Kidney (tissue), 13 donors: ENCODE measurements at regions not wholly inside any gene's neighbourhood (a gene's known extent, or its start where the extent isn't known, plus 50 kb on each side); places are given as distances from the start of the nearest gene placed in this dataset.
A peak's percentile ranks its signal among the peaks of the same experiment; 100 is the strongest.
"Not testable (repeated sequence)": the region's sequence is repeated elsewhere in the genome, so short reads cannot be mapped to it uniquely, and the experiment has no call there.

ENCODE experiments used
- DNase-seq, 5 donors: peaks; one replicate each; pipeline ENCODE4 v3.0.0-alpha.2; 2013 to 2020
- FAIRE-seq: peaks from 2 replicates; lab custom pipeline; 2012; peaks lifted over from hg19 to GRCh38; lab: Jason Lieb, UNC
- H3K27ac ChIP-seq, 2 donors: one replicate each; pipeline ENCODE4 v1.7.0; 2013; ENCODE audit warnings: low read depth in 2 of 2, low read length in 2 of 2, inconsistent platforms in 1 of 2
- H3K27me3 ChIP-seq: one replicate; pipeline ENCODE4 v1.7.1; 2013; ENCODE audit warnings: low read length, inconsistent platforms; ENCODE audit not compliant: control insufficient read depth, insufficient read depth
- H3K36me3 ChIP-seq, 3 donors: one replicate each; pipeline versions ENCODE4 v1.7.0 to v1.7.1; 2013; ENCODE audit warnings: low read length in 3 of 3, control low read depth in 1 of 3, inconsistent platforms in 1 of 3; ENCODE audit not compliant: insufficient read depth in 3 of 3, control insufficient read depth in 2 of 3
- H3K4me1 ChIP-seq, 3 donors: one replicate each; pipeline versions ENCODE4 v1.7.0 to v1.7.1; 2013; ENCODE audit warnings: low read length in 3 of 3, inconsistent platforms in 1 of 3, low read depth in 1 of 3; ENCODE audit not compliant: control insufficient read depth in 2 of 3, insufficient read depth in 2 of 3
- H3K4me3 ChIP-seq, 3 donors: one replicate each; pipeline versions ENCODE4 v1.7.0 to v1.8.1; 2013; ENCODE audit warnings: low read length in 3 of 3, control low read depth in 1 of 3, inconsistent platforms in 1 of 3
- H3K9ac ChIP-seq, 3 donors: one replicate each; pipeline versions ENCODE4 v1.7.0 to v1.7.1; 2013; ENCODE audit warnings: low read length in 3 of 3, control low read depth in 1 of 3, inconsistent platforms in 1 of 3
- H3K9me3 ChIP-seq, 3 donors: one replicate each; pipeline versions ENCODE4 v1.7.0 to v1.7.1; 2013; ENCODE audit warnings: low read length in 3 of 3, control low read depth in 1 of 3, inconsistent platforms in 1 of 3; ENCODE audit not compliant: control insufficient read depth in 2 of 3, insufficient read depth in 1 of 3
- intact Hi-C: fragments of 100-400 bp; cut with DNase I; formaldehyde crosslinking; loops from one replicate; pipeline ENCODE4 v1.11.1; 2022
- TF ChIP-seq, protein P1 (sequence below): IDR thresholded peaks from 3 replicates; pipeline ENCODE4 v1.5.1; 2012; ENCODE audit warnings: mild to moderate bottlenecking, moderate library complexity, borderline replicate concordance; ENCODE audit not compliant: insufficient read depth; ENCODE audit errors: extremely low read depth
- donor health status: control.
- donor health status: control.
- donor health status: control.
- donor health status: control.
- donor health status: control.
- donor health status: DM: yes; HTN: yes; CAD: no.
- donor health status: Normal renal cell carcinoma (clear cell type).

DNA sequence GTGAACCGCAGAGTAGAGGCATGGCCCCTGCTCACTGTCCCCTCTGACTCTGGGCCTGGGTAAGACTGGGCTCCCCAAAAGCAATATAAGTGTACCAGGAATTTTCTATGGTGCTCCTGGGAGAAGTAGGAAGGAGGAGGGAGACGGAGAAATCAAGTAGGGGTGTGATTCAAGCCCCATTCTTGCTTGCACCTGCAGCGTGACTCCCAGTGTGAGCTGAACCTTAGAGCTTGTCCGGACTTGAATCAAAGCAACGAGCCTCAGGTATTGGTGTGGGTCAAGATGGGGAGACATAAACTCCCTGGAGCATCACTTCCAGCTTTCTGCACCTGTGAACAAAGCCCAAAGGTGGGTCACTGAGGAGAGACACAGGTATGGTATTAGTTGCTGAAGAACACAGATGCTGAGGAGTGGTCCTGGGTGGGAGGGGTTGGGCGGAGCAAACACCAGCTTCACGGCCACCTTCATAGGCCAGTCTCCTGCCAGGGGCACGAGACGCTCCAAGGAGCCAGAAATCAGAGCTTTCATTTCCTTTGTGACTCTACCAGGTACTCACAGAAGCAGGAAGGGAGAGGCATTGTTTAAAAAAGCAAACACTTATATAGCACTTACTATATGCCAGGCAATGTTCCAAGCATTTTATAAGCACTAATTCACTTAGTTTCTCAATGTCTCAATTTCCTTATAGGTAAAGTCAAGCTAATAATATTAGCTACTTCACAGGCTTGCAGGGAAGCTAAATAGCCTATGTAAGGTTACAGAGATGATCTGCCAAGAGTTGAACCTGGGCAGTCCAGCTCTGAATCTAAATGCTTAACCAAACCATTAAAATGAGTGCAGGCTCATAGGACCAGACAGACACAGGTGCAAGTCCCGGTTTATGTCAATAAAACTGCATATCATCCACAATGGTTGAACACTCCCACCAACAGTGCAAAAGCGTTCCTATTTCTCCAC is 775.3 kb downstream of the UQCRFS1 start:
- TF ChIP-seq, protein P1, sequence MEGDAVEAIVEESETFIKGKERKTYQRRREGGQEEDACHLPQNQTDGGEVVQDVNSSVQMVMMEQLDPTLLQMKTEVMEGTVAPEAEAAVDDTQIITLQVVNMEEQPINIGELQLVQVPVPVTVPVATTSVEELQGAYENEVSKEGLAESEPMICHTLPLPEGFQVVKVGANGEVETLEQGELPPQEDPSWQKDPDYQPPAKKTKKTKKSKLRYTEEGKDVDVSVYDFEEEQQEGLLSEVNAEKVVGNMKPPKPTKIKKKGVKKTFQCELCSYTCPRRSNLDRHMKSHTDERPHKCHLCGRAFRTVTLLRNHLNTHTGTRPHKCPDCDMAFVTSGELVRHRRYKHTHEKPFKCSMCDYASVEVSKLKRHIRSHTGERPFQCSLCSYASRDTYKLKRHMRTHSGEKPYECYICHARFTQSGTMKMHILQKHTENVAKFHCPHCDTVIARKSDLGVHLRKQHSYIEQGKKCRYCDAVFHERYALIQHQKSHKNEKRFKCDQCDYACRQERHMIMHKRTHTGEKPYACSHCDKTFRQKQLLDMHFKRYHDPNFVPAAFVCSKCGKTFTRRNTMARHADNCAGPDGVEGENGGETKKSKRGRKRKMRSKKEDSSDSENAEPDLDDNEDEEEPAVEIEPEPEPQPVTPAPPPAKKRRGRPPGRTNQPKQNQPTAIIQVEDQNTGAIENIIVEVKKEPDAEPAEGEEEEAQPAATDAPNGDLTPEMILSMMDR = no peak
- DNase-seq = no peak
- Histone ChIP-seq H3K4me1 (no peaks in the 10 kb centered on the region), H3K9me3 (no peaks in the 10 kb centered on the region), H3K36me3 (no peaks in the 10 kb centered on the region), H3K9ac (no peak overlapping the region), H3K27ac (no peak overlapping the region), H3K27me3 (no peaks in the 10 kb centered on the region), H3K4me3 (no peak overlapping the region)
- FAIRE-seq = no peak
- intact Hi-C loops = no loop called here

DNA sequence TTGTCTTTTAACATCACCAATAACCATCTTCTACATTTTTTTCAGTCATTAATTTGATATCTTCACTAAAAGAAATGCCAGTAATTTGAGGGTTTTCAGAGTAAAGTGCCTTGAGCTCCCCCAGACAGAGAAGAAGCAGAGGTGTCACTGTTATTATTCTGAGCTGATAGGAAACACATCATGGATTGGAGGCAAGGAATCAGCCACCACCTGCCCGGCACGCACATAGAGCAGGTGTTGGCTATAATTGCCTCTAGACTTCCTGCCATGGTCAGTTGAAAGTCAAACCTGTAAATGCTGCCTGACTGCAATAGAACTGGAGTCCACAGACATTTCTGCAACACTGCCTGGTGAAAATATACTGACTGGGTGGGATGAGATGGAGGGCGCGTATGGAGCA is 776.6 kb downstream of the UQCRFS1 start:
- Histone ChIP-seq H3K9me3 (no peaks in the 10 kb centered on the region), H3K9ac (no peak overlapping the region), H3K27me3 (no peaks in the 10 kb centered on the region), H3K36me3 (no peaks in the 10 kb centered on the region), H3K4me3 (no peak overlapping the region), H3K27ac (no peak overlapping the region), H3K4me1 (no peaks in the 10 kb centered on the region)
- no peak for FAIRE-seq
- TF ChIP-seq, protein P1 = no peak
- intact Hi-C loops = no loop called here
- no peak for DNase-seq

GRCh38 chr19:28435551-28436271 is 777.2 kb downstream of the UQCRFS1 start:
- Histone ChIP-seq H3K4me1 (no peaks in the 10 kb centered on the region), H3K4me3 (no peak overlapping the region), H3K36me3 (no peaks in the 10 kb centered on the region), H3K9me3 (no peaks in the 10 kb centered on the region), H3K27me3 (no peaks in the 10 kb centered on the region), H3K27ac (no peak overlapping the region), H3K9ac (no peak overlapping the region)
- FAIRE-seq (no peak), DNase-seq (peak in 1 of 5 donors; percentile 20)
- intact Hi-C loops = no loop called here
- TF ChIP-seq, protein P1 = no peak

GRCh38 chr19:28434794-28435193 is 778.2 kb downstream of the UQCRFS1 start:
- H3K4me3 ChIP-seq, DNase-seq, H3K9me3 ChIP-seq, H3K27ac ChIP-seq, intact Hi-C loops, H3K36me3 ChIP-seq, H3K9ac ChIP-seq, FAIRE-seq, H3K27me3 ChIP-seq, H3K4me1 ChIP-seq: not testable (repeated sequence)

DNA sequence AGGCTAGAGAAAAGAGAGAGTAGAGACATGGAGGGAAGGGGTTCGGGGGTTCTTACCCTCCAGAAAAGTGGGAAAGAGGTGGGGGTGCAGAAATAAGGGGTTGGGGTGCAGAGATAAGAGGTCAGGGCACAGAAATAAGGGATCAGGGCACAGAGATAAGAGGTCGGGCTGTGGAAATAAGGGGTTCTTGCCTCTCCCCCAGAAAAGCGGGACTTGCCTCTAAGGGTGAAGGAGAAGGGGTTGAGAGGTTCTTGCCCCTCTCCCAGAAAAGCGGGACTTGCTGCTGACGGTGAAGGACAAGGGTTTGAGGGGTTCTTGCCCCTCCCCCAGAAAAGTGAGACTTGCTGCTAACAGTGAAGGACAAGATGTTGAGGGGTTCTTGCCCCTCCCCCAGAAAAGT is 778.6 kb downstream of the UQCRFS1 start:
- H3K36me3 ChIP-seq, FAIRE-seq, H3K4me3 ChIP-seq, H3K9me3 ChIP-seq, H3K9ac ChIP-seq, H3K27ac ChIP-seq, DNase-seq, intact Hi-C loops, H3K4me1 ChIP-seq, H3K27me3 ChIP-seq: not testable (repeated sequence)
